Astrocyte of the hippocampus (primary cell): ENCODE measurements at regions not wholly inside any gene's neighbourhood (a gene's known extent, or its start where the extent isn't known, plus 50 kb on each side); places are given as distances from the start of the nearest gene placed in this dataset.
A peak's percentile ranks its signal among the peaks of the same experiment; 100 is the strongest.
"Not testable (repeated sequence)": the region's sequence is repeated elsewhere in the genome, so short reads cannot be mapped to it uniquely, and the experiment has no call there.

Experiments used
- DNase-seq: peaks from one replicate; pipeline ENCODE4 v3.0.0; 2011; ENCODE audit warnings: low read depth, low spot score

GRCh38 chr20:47989957-47990356 is 204.7 kb upstream of the SULF2 start:
- DNase-seq, result peak; percentile 23

GRCh38 chr20:47988676-47989075 is 203.4 kb upstream of the SULF2 start:
- DNase-seq, result no peak

- DNase-seq, result peak; percentile 54
These were observed 200.0 kb upstream of the SULF2 start for GRCh38 chr20:47985092-47985850.

- DNase-seq, result no peak
These were observed 199.2 kb upstream of the SULF2 start for GRCh38 chr20:47984437-47984836.

- not testable (repeated sequence) for DNase-seq
These were observed 198.4 kb upstream of the SULF2 start for GRCh38 chr20:47983642-47984041.

- DNase-seq, result no peak
These were observed 197.5 kb upstream of the SULF2 start for GRCh38 chr20:47982574-47983360.

GRCh38 chr20:47981222-47981621 is 195.9 kb upstream of the SULF2 start:
- no peak for DNase-seq

- no peak for DNase-seq
These were observed 195.3 kb upstream of the SULF2 start for GRCh38 chr20:47980336-47981177.

- not testable (repeated sequence) for DNase-seq
These were observed 194.2 kb upstream of the SULF2 start for GRCh38 chr20:47979361-47980095.

GRCh38 chr20:47978428-47979120 is 193.3 kb upstream of the SULF2 start:
- DNase-seq, result not testable (repeated sequence)

GRCh38 chr20:47977789-47978252 is 192.5 kb upstream of the SULF2 start:
- not testable (repeated sequence) for DNase-seq

GRCh38 chr20:47977017-47977788 is 191.9 kb upstream of the SULF2 start:
- not testable (repeated sequence) for DNase-seq

GRCh38 chr20:47974234-47974878 is 189.1 kb upstream of the SULF2 start:
- no peak for DNase-seq

- peak; percentile 56 for DNase-seq
These were observed 188.4 kb upstream of the SULF2 start for GRCh38 chr20:47973519-47974233.

GRCh38 chr20:47972916-47973309 is 187.6 kb upstream of the SULF2 start:
- DNase-seq, result no peak

- DNase-seq, result peak; percentile 38
These were observed 187.1 kb upstream of the SULF2 start for GRCh38 chr20:47972297-47972915.

GRCh38 chr20:47971058-47971791 is 185.9 kb upstream of the SULF2 start:
- peak; percentile 32 for DNase-seq
